IMR-90 (cell line): ENCODE measurements at regions not wholly inside any gene's neighbourhood (a gene's known extent, or its start where the extent isn't known, plus 50 kb on each side); places are given as distances from the start of the nearest gene placed in this dataset.

ENCODE experiments used
- ATAC-seq: fragments of 200-7000 bp; cut with Tn5 transposase; 2 replicates; pipeline ENCODE4 v1.9.1; 2020; ENCODE audit warnings: low read depth, mild to moderate bottlenecking, moderate library complexity
- BruUV-seq: library from RNA; stranded (reverse); fragments of 400-500 nt; replicated peaks from 2 replicates; lab custom pipeline; 2021; lab: Mats Ljungman, UMichigan
- CTCF ChIA-PET: fragments of 300-600 bp; formaldehyde crosslinking; extraction: SDS; loops from one replicate; lab custom pipeline; 2021; ENCODE audit warnings: antibody characterized with exemption; lab: Yijun Ruan, JAX
- POLR2A ChIA-PET: fragments of 300-600 bp; sonication (Branson Sonifier 250); formaldehyde crosslinking; loops from one replicate; lab custom pipeline; 2022; ENCODE audit warnings: antibody characterized with exemption; ENCODE audit not compliant: unreplicated experiment; lab: Charles Lee
- DNase-seq: peaks from one replicate; pipeline ENCODE4 v3.0.0; 2013
- H2AFZ ChIP-seq: replicated peaks from 2 replicates; pipeline ENCODE3; 2013; ENCODE audit warnings: low read length, mild to moderate bottlenecking; ENCODE audit not compliant: poor library complexity
- H2AK5ac ChIP-seq: 2 replicates; pipeline ENCODE4 v1.6.1; 2013; ENCODE audit warnings: low read depth, low read length, inconsistent platforms
- H2AK9ac ChIP-seq: replicated peaks from 2 replicates; pipeline ENCODE3; 2013; ENCODE audit warnings: mild to moderate bottlenecking, low read depth, low read length, moderate library complexity; ENCODE audit not compliant: poor library complexity
- H2BK120ac ChIP-seq: 2 replicates; pipeline ENCODE4 v1.6.1; 2013; ENCODE audit warnings: low read depth, low read length, inconsistent platforms
- H2BK15ac ChIP-seq: 3 replicates; pipeline ENCODE4 v1.6.1; 2013; ENCODE audit warnings: low read depth, low read length, inconsistent platforms
- H2BK20ac ChIP-seq: 2 replicates; pipeline ENCODE4 v1.6.1; 2013; ENCODE audit warnings: low read depth, mild to moderate bottlenecking, inconsistent platforms, low read length, moderate library complexity
- H2BK5ac ChIP-seq: 2 replicates; pipeline ENCODE4 v1.6.1; 2013; ENCODE audit warnings: mild to moderate bottlenecking, low read depth, low read length, inconsistent platforms; ENCODE audit not compliant: poor library complexity, severe bottlenecking
- H3K14ac ChIP-seq: replicated peaks from 2 replicates; pipeline ENCODE4 v1.6.1; 2013; ENCODE audit warnings: low read depth, low read length, inconsistent platforms
- H3K18ac ChIP-seq: 2 replicates; pipeline ENCODE4 v1.6.1; 2013; ENCODE audit warnings: low read depth, low read length, control low read depth
- H3K23ac ChIP-seq: 2 replicates; pipeline ENCODE4 v1.6.1; 2013; ENCODE audit warnings: low read depth, low read length, inconsistent platforms
- H3K27ac ChIP-seq: 2 replicates; pipeline ENCODE4 v1.5.1; 2013; ENCODE audit warnings: mild to moderate bottlenecking, control low read depth, low read length; ENCODE audit not compliant: insufficient read depth
- H3K27me3 ChIP-seq: 2 replicates; pipeline ENCODE4 v1.6.1; 2013; ENCODE audit warnings: low read length; ENCODE audit not compliant: control insufficient read depth, insufficient read depth
- H3K36me3 ChIP-seq: 2 replicates; pipeline ENCODE4 v1.6.1; 2013; ENCODE audit warnings: low read length, mixed read lengths; ENCODE audit not compliant: control insufficient read depth, insufficient read depth
- H3K4ac ChIP-seq: 2 replicates; pipeline ENCODE4 v1.6.1; 2013; ENCODE audit warnings: low read depth, low read length, inconsistent platforms
- H3K4me1 ChIP-seq: 2 replicates; pipeline ENCODE4 v1.6.1; 2013; ENCODE audit warnings: low read length, mixed read lengths; ENCODE audit not compliant: control insufficient read depth, insufficient read depth
- H3K4me2 ChIP-seq: 2 replicates; pipeline ENCODE4 v1.6.1; 2013; ENCODE audit warnings: low read depth, mild to moderate bottlenecking, control low read depth, low read length, moderate library complexity
- H3K4me3 ChIP-seq: 2 replicates; pipeline ENCODE4 v1.5.1; 2013; ENCODE audit warnings: low read depth, mild to moderate bottlenecking, control low read depth, low read length, moderate library complexity; ENCODE audit not compliant: insufficient read depth
- H3K56ac ChIP-seq: 2 replicates; pipeline ENCODE4 v1.6.1; 2013; ENCODE audit warnings: low read length, inconsistent platforms; ENCODE audit not compliant: insufficient read depth; ENCODE audit errors: extremely low read depth
- H3K79me1 ChIP-seq, 2 experiments: 2 replicates each; pipeline ENCODE4 v1.6.1; 2013; ENCODE audit warnings: low read length in 2 of 2, inconsistent platforms in 1 of 2, low read depth in 1 of 2
- H3K9ac ChIP-seq: 2 replicates; pipeline ENCODE4 v1.6.1; 2013; ENCODE audit warnings: low read depth, low read length, control low read depth
- H3K9me1 ChIP-seq: 2 replicates; pipeline ENCODE4 v1.6.1; 2013; ENCODE audit warnings: low read length, inconsistent platforms; ENCODE audit not compliant: insufficient read depth
- H3K9me3 ChIP-seq: 2 replicates; pipeline ENCODE4 v1.6.1; 2013; ENCODE audit warnings: low read length; ENCODE audit not compliant: control insufficient read depth, insufficient read depth
- H4K20me1 ChIP-seq: 2 replicates; pipeline ENCODE4 v1.6.1; 2013; ENCODE audit warnings: low read length, inconsistent platforms; ENCODE audit not compliant: insufficient read depth
- H4K5ac ChIP-seq: 2 replicates; pipeline ENCODE4 v1.6.1; 2013; ENCODE audit warnings: mild to moderate bottlenecking, low read depth, low read length, control low read depth
- H4K8ac ChIP-seq, 2 experiments: 2 replicates each; pipeline ENCODE4 v1.6.1; 2013; ENCODE audit warnings: low read depth in 2 of 2, low read length in 2 of 2, control low read depth in 1 of 2, inconsistent platforms in 1 of 2
- H4K91ac ChIP-seq: 2 replicates; pipeline ENCODE4 v1.6.1; 2013; ENCODE audit warnings: low read depth, low read length, inconsistent platforms; ENCODE audit not compliant: insufficient read depth
- BHLHE40 ChIP-seq: fragments of 150-350 bp; IDR thresholded peaks from 2 replicates; pipeline ENCODE4 v1.6.1; 2016; ENCODE audit warnings: mild to moderate bottlenecking, low read depth, low read length
- CEBPB ChIP-seq: IDR thresholded peaks from 2 replicates; pipeline ENCODE4 v1.6.1; 2012; ENCODE audit warnings: low read depth, low read length, improper control_type of control experiment
- CHD1 ChIP-seq: IDR thresholded peaks from 2 replicates; pipeline ENCODE4 v1.6.1; 2012; ENCODE audit warnings: low read depth, low read length, improper control_type of control experiment
- ELK1 ChIP-seq: fragments of 150-350 bp; IDR thresholded peaks from 2 replicates; pipeline ENCODE4 v1.6.1; 2016; ENCODE audit warnings: low read depth, mild to moderate bottlenecking, low read length, moderate library complexity, borderline replicate concordance
- FOS ChIP-seq: fragments of 150-350 bp; IDR thresholded peaks from 2 replicates; pipeline ENCODE4 v1.6.1; 2016; ENCODE audit warnings: low read depth, low read length
- MAFK ChIP-seq: IDR thresholded peaks from 2 replicates; pipeline ENCODE4 v1.6.1; 2012; ENCODE audit warnings: low read depth, low read length, improper control_type of control experiment
- MAZ ChIP-seq: IDR thresholded peaks from 2 replicates; pipeline ENCODE4 v1.6.1; 2012; ENCODE audit warnings: low read depth, mild to moderate bottlenecking, low read length, improper control_type of control experiment, moderate library complexity, borderline replicate concordance
- MXI1 ChIP-seq: IDR thresholded peaks from 2 replicates; pipeline ENCODE4 v1.6.1; 2012; ENCODE audit warnings: low read depth, mild to moderate bottlenecking, low read length, moderate library complexity, borderline replicate concordance
- NFE2L2 ChIP-seq: fragments of 150-350 bp; IDR thresholded peaks from 2 replicates; pipeline ENCODE4 v1.6.1; 2016; ENCODE audit warnings: low read depth, mild to moderate bottlenecking, low read length
- POLR2A ChIP-seq: IDR thresholded peaks from 2 replicates; pipeline ENCODE4 v1.6.1; 2012; ENCODE audit warnings: mild to moderate bottlenecking, low read depth, low read length
- RAD21 ChIP-seq: IDR thresholded peaks from 2 replicates; pipeline ENCODE4 v1.6.1; 2012; ENCODE audit warnings: low read length, improper control_type of control experiment
- RCOR1 ChIP-seq: IDR thresholded peaks from 2 replicates; pipeline ENCODE4 v1.6.1; 2012; ENCODE audit warnings: mild to moderate bottlenecking, low read length, improper control_type of control experiment; ENCODE audit not compliant: insufficient replicate concordance
- RFX5 ChIP-seq: IDR thresholded peaks from 2 replicates; pipeline ENCODE4 v1.8.0; 2012; ENCODE audit warnings: low read depth, mild to moderate bottlenecking, low read length, moderate library complexity
- SMC3 ChIP-seq: fragments of 150-350 bp; IDR thresholded peaks from 2 replicates; pipeline ENCODE4 v1.6.1; 2016; ENCODE audit warnings: low read depth, mild to moderate bottlenecking, antibody characterized with exemption, low read length, moderate library complexity
- USF2 ChIP-seq: fragments of 150-350 bp; IDR thresholded peaks from 2 replicates; pipeline ENCODE4 v1.6.1; 2017; ENCODE audit warnings: mild to moderate bottlenecking, antibody characterized with exemption, low read length, low read depth
- WGBS, 2 experiments: methylation state at CpG; one replicate each; pipeline versions ENCODE4 v1.1.5 to v1.1.7; 2013; ENCODE audit warnings: missing lambda C conversion rate in 2 of 2; ENCODE audit not compliant: insufficient read length in 1 of 2; ENCODE audit errors: extremely low coverage in 2 of 2; 5-methylcytosine and 5-hydroxymethylcytosine counted together
- dilution Hi-C: fragments of 300-500 bp; cut with HindIII; formaldehyde crosslinking; loops from one replicate; pipeline ENCODE4 v1.14.3; 2018; ENCODE audit warnings: low sequenced_read_pairs; ENCODE audit not compliant: unreplicated experiment
- in situ Hi-C: fragments of 300-500 bp; cut with MboI; formaldehyde crosslinking; loops from 3 replicates; pipeline ENCODE4 v1.14.3; 2019; ENCODE audit warnings: low sequenced_read_pairs, inconsistent platforms, mixed read lengths
- intact Hi-C: fragments of 100-400 bp; cut with micrococcal nuclease; formaldehyde crosslinking; loops from 2 replicates; pipeline ENCODE4 v1.10.0; 2022

DNA sequence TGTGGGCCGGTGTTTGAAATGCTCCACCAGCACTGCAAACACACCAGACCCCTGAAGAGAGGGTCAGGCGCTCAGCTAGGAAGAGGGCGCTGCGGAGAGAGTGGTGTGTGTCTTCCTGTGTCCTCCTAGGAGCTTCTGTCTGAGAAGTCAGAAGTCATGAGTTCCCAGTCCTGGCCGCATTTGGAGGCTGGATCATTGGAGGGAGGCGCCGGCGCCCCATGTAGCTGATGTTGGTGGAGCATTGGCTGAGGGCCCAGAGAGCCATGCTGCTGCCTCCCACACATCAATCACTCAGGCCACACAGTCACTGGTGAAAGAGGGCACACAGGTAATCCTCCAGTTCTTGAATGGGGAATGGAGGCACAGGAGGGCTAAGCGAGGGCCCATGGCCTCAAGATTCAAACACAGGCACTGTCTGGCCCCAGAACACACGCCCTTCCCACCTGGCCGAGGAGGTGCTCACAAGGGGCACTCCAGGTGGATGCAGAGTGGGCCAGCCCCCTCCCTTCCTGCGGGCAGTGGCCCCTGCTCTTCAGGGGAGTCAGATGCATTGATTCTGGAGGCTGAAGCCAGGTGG is 66.3 kb downstream of the RRM2 start:
- Histone ChIP-seq H2AFZ (peak overlapping the region; percentile 51), H3K4me2 (no peak overlapping the region), H3K27me3 (no peaks in the 10 kb centered on the region), H3K79me1 (no peaks in the 10 kb centered on the region), H3K4ac (no peak overlapping the region), H3K4me3 (no peak overlapping the region), H3K9me3 (no peaks in the 10 kb centered on the region), H4K5ac (no peak overlapping the region), H2BK120ac (no peak overlapping the region), H3K9ac (no peak overlapping the region), H3K9me1 (0 out of 2 replicates have a peak, but pooled peaks cover 6% of the 10 kb centered on the region), H4K91ac (no peak overlapping the region), H2AK9ac (no peak overlapping the region), H3K36me3 (no peaks in the 10 kb centered on the region), H2BK5ac (no peak overlapping the region), H4K20me1 (0 out of 2 replicates have a peak, but pooled peaks cover 3% of the 10 kb centered on the region), H3K23ac (no peak overlapping the region), H3K14ac (no peak overlapping the region), H3K56ac (no peak overlapping the region), H3K27ac (no peak overlapping the region), H3K18ac (no peak overlapping the region), H2BK20ac (no peak overlapping the region), H2BK15ac (no peak overlapping the region), H3K4me1 (peaks cover 9% of the 10 kb centered on the region), H4K8ac (no peak overlapping the region), H2AK5ac (no peak overlapping the region)
- in situ Hi-C loops = no loop called here
- TF ChIP-seq RAD21 = no peak
- TF ChIP-seq MXI1 = no peak
- TF ChIP-seq FOS = no peak
- TF ChIP-seq MAZ = no peak
- TF ChIP-seq CHD1 = no peak
- no peak for TF ChIP-seq RCOR1
- no peak for TF ChIP-seq POLR2A
- TF ChIP-seq NFE2L2 = no peak
- no peak for TF ChIP-seq MAFK
- no peak for TF ChIP-seq ELK1
- no peak for TF ChIP-seq RFX5
- TF ChIP-seq SMC3 = no peak
- TF ChIP-seq BHLHE40 = no peak
- TF ChIP-seq USF2 = no peak
- TF ChIP-seq CEBPB = no peak
- CTCF ChIA-PET = no interaction called here
- BruUV-seq = no TSS peak
- dilution Hi-C loops = no loop called here
- ATAC-seq (no peak), DNase-seq (no peak)
- POLR2A ChIA-PET = no interaction called here
- WGBS, 2 experiments = no CpG with 5 or more reads among the region's 12 CpGs
- intact Hi-C loops = no loop called here
